Upper lobe of left lung (tissue), 4 donors: ENCODE measurements at regions not wholly inside any gene's neighbourhood (a gene's known extent, or its start where the extent isn't known, plus 50 kb on each side); places are given as distances from the start of the nearest gene placed in this dataset.

Experiments
- CTCF ChIP-seq, 6 experiments: fragments of 450-650 bp in 4 of 6; fragments of 200-600 bp in 2 of 6; sonication (generic) in 2 of 6; IDR thresholded peaks; one replicate each; pipeline ENCODE4 v1.5.1; 2016 to 2019; ENCODE audit warnings: antibody characterized with exemption in 6 of 6
- POLR2A ChIP-seq, 4 donors: fragments of 450-650 bp; IDR thresholded peaks; one replicate each; pipeline ENCODE4 v1.5.1; 2016 to 2017; ENCODE audit warnings: antibody characterized with exemption in 4 of 4, mild to moderate bottlenecking in 2 of 4
- POLR2AphosphoS5 ChIP-seq, 2 donors: sonication (generic); formaldehyde crosslinking; IDR thresholded peaks; one replicate each; pipeline ENCODE4 v1.5.1; 2017; ENCODE audit warnings: antibody characterized with exemption in 2 of 2

DNA sequence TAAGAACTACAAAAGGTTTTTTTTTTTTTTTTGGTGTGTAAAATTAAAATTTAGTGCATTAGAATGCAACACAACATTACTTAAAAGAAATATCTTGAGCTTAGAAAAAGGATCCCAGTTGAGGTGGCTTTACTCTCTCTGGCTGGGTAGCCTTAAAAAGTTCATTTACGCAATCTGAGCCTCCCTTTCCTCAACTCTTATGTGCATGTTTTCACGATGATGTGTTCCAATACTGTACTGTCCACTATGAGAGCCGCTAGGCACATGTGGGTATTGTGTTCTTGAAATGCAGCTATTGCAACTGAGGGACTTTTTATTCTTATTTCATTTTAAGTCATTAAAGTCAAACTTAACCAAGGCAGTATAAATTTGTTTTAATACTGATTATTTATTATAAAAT, 460.9 kb upstream of the SYT1 start:
- TF ChIP-seq CTCF (IDR thresholded peaks at IDR 0.05) (no peak), POLR2AphosphoS5 (IDR thresholded peaks at IDR 0.05) (no peak), POLR2A (IDR thresholded peaks at IDR 0.05) (no peak)
